Activated naive CD8-positive, alpha-beta T cell (primary cell): ENCODE measurements at regions not wholly inside any gene's neighbourhood (a gene's known extent, or its start where the extent isn't known, plus 50 kb on each side); places are given as distances from the start of the nearest gene placed in this dataset.
"Not testable (repeated sequence)": the region's sequence is repeated elsewhere in the genome, so short reads cannot be mapped to it uniquely, and the experiment has no call there.

Source experiments
- H3K27ac Mint-ChIP-seq: one replicate; pipeline ENCODE4 v1.8.0; 2021; ENCODE audit warnings: mixed read lengths
- H3K27me3 Mint-ChIP-seq: one replicate; pipeline ENCODE4 v1.8.0; 2021; ENCODE audit warnings: mixed read lengths
- H3K36me3 Mint-ChIP-seq: one replicate; pipeline ENCODE4 v1.8.0; 2021; ENCODE audit warnings: mixed read lengths
- H3K4me1 Mint-ChIP-seq: one replicate; pipeline ENCODE4 v1.8.0; 2021; ENCODE audit warnings: low read depth, mixed read lengths
- H3K4me3 Mint-ChIP-seq: one replicate; pipeline ENCODE4 v1.8.0; 2021; ENCODE audit warnings: mild to moderate bottlenecking, mixed read lengths
- H3K9me3 Mint-ChIP-seq: one replicate; pipeline ENCODE4 v1.8.0; 2021; ENCODE audit warnings: low read depth, mixed read lengths

DNA sequence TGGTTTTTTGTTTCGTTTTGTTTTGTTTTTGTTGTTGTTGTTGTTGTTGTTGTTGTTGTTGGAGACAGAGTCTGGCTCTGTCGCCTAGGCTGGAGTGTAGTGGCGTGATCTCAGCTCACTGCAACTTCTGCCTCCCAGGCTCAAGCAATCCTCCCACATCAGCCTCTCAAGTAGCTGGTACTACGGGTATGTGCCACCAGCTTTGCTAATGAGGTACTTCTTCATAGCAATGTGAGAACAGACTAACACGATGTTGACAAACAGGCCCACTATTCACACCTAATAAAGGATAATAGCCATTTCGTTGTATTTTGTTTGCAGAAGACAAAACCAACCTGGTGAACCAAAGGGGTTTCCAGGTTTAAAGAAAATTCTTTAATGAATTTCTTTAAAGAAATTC lies 130.9 kb downstream of the DIRAS2 start:
- H3K4me3 Mint-ChIP-seq: no peak overlapping the region
- H3K27me3 Mint-ChIP-seq: peaks cover 3% of the 10 kb centered on the region
- H3K36me3 Mint-ChIP-seq: no peaks in the 10 kb centered on the region
- no peaks in the 10 kb centered on the region for H3K9me3 Mint-ChIP-seq
- no peak overlapping the region for H3K27ac Mint-ChIP-seq
- peaks cover 2% of the 10 kb centered on the region for H3K4me1 Mint-ChIP-seq

DNA sequence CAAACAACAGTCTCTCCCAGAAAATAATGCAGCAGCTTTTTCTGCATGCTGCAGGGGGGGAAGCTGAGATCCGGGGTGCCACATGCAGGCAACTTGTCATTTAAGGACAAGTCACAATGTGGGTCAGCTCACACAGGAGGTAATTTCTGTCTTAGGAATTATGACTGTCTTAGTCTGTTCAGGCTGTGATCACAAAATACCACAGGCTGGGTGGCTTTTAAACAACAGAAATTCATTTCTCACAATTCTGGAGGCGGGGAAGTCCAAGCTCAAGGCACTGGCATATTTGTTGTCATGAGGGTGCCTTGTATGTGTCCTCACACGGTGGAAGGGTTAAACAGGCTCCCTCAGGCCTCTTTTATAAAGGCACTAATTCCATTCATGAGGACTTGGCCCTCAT lies 127.7 kb downstream of the DIRAS2 start:
- H3K27me3 Mint-ChIP-seq: peaks cover 5% of the 10 kb centered on the region
- no peaks in the 10 kb centered on the region for H3K9me3 Mint-ChIP-seq
- no peaks in the 10 kb centered on the region for H3K4me1 Mint-ChIP-seq
- H3K4me3 Mint-ChIP-seq: no peak overlapping the region
- H3K36me3 Mint-ChIP-seq: no peaks in the 10 kb centered on the region
- H3K27ac Mint-ChIP-seq: no peak overlapping the region

DNA sequence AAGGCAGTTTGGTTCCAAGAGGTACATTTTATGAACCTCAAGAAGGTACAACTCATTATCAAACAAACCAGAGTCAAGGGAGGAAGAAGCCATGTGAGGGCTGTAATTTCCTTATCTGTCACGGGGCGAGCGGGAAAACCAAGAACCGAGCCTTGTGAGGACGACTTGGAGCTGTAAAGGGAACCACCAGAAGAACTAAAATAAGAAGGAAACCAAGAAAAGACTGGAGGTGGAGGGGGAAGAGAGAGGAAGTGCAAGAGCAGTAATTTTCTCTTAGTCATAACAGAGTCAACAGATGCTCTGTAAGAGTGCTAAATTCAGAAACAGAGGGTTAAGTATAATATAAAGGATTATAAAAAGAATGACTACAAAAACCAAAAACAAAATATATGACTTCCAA lies 127.1 kb downstream of the DIRAS2 start:
- H3K36me3 Mint-ChIP-seq: no peaks in the 10 kb centered on the region
- H3K4me1 Mint-ChIP-seq: no peaks in the 10 kb centered on the region
- no peak overlapping the region for H3K27ac Mint-ChIP-seq
- H3K27me3 Mint-ChIP-seq: peaks cover 5% of the 10 kb centered on the region
- H3K4me3 Mint-ChIP-seq: no peak overlapping the region
- H3K9me3 Mint-ChIP-seq: no peaks in the 10 kb centered on the region

DNA sequence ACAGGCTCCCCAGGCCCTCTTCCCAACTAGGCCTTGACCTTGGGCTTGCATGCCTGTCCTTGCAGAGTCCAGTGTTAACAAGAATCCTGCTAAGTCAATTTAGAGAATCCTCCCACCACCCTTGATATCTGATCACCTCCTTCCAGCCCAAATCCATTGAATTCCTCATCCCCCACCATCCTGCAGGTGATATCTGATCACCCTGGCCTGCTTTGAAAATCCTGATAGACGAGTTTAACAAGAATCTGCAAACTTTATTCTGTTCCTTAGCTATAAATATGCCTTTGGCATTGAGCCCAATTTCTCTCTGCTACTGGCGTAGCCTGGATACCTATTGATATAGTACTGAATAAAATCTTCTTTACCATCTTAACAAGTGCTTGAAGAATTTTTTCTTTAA lies 125.5 kb downstream of the DIRAS2 start:
- H3K4me1 Mint-ChIP-seq: no peaks in the 10 kb centered on the region

DNA sequence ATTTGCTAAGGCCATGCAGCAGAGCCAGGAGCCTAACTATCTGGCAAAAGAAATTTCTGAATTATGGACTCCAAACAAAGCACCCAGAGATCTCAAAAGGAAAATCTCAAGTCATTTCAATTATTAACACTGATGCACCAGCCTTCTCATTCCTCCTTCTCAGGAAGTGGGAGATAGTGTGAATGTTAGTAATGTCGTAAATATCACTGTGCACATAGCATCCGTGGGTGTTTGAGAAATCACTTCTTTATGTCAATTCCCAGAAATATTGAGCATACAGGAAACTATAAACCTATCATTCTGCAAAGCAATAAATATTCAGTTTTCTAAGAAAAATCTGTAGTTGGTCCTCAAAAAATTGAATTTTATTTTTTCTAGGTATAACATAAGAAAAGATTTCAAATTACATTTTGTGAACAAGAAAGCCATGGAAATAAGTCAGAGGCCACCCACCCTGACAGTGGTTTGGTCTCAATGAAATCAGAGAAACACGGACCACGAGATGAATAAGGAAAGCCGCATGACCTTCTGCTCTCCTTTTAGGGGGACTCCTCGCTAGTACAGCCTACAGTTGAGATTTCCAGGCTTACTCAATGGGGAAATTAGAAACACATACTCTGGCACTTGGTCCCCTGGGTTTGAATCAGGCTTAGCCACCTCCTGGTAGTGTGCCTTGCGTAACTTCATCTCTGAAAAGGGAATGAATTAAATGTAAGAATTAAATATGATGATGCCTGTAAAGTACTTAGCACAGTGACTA lies 120.6 kb downstream of the DIRAS2 start:
- no peak overlapping the region for H3K27ac Mint-ChIP-seq
- no peaks in the 10 kb centered on the region for H3K9me3 Mint-ChIP-seq
- no peaks in the 10 kb centered on the region for H3K36me3 Mint-ChIP-seq
- H3K27me3 Mint-ChIP-seq: peaks cover 11% of the 10 kb centered on the region
- no peaks in the 10 kb centered on the region for H3K4me1 Mint-ChIP-seq
- no peak overlapping the region for H3K4me3 Mint-ChIP-seq

More for the DNA sequence above, 125.5 kb downstream of the DIRAS2 start:
- Mint-ChIP-seq H3K27me3 (peaks cover 5% of the 10 kb centered on the region), H3K27ac (no peak overlapping the region), H3K36me3 (no peaks in the 10 kb centered on the region), H3K9me3 (no peaks in the 10 kb centered on the region), H3K4me3 (no peak overlapping the region)

DNA sequence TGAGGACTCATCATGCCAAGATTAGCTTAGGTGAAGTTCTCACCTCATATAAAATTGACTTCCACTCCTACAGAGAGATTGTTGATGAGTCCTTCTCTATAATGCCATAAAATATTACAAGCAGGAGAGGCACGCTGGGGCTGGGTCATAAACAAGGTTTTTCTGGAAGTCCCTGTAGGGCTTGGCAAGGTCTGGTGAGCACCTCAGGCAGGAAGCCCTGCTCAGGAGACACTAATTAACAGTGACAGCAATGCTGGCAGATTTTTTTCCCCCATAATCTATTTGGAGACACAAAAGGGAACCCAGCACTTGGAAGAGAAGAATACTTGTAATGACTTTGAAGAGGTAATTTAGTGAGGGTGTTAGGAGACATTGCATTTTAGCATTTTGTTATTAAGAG lies 118.7 kb downstream of the DIRAS2 start:
- Mint-ChIP-seq H3K4me1 (no peaks in the 10 kb centered on the region), H3K27me3 (peaks cover 14% of the 10 kb centered on the region), H3K9me3 (no peaks in the 10 kb centered on the region), H3K36me3 (no peaks in the 10 kb centered on the region), H3K4me3 (no peak overlapping the region), H3K27ac (no peak overlapping the region)

DNA sequence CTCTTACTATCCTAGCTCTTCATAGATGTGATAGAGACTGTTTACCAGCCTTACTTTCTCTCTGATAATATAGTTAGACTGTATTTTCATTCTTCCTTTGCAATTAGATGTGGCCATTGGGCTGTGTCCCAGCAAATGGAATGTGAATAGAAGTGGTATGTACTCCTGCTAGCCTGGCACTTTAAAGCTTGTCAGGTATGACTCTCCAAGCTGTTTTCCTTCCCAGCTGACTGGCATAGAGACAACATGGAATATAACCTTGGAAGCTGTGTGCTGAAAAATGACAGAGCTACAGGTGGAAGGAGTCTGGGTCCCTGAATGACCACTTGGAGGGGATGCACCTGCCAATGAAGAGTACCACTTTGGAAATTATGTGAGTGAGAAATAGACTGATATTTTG lies 116.2 kb downstream of the DIRAS2 start:
- H3K4me3 Mint-ChIP-seq: no peak overlapping the region
- H3K9me3 Mint-ChIP-seq: no peaks in the 10 kb centered on the region
- H3K27me3 Mint-ChIP-seq: peaks cover 17% of the 10 kb centered on the region
- H3K36me3 Mint-ChIP-seq: no peaks in the 10 kb centered on the region
- H3K4me1 Mint-ChIP-seq: no peaks in the 10 kb centered on the region
- H3K27ac Mint-ChIP-seq: no peak overlapping the region

DNA sequence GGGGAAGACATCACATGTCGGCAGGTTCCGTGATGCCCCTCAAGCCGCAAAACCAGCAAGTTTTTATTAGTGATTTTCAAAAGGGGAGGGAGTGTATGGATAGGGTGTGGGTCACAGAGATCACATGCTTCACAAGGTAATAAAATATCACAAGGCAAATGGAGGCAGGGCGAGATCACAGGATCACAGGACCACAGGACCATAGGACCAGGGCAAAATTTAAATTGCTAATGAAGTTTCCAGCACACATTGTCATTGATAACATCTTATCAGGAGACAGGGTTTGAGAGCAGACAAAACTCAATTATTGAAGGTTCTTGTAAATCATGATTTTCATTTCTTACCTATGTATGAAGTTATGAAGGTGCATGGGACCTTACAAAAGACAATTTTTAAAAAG lies 106.5 kb downstream of the DIRAS2 start:
- H3K4me3 Mint-ChIP-seq, H3K36me3 Mint-ChIP-seq, H3K4me1 Mint-ChIP-seq, H3K9me3 Mint-ChIP-seq, H3K27ac Mint-ChIP-seq: not testable (repeated sequence)
- peaks cover 20% of the 10 kb centered on the region for H3K27me3 Mint-ChIP-seq

DNA sequence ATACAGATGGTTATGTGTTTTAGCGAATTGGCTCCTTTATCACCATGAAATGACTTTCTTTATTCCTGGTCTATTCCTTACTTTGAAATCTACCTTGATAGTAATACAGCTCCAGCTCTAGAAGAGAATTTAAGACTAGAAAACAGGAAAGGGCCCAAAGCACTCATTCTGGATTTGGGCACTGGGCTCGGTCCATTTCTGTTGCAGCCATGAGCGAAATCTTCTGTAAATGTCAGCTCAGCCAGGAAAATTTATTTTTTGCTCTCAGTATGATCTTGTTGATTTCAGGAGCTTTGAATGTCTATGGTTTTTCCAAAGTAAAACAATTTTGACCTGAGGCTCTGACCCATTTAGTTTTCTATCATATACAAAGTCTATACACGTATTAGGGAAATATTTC lies 104.1 kb downstream of the DIRAS2 start:
- Mint-ChIP-seq H3K36me3 (no peaks in the 10 kb centered on the region), H3K4me3 (no peak overlapping the region), H3K27ac (no peak overlapping the region), H3K9me3 (no peaks in the 10 kb centered on the region), H3K27me3 (peaks cover 17% of the 10 kb centered on the region), H3K4me1 (no peaks in the 10 kb centered on the region)

DNA sequence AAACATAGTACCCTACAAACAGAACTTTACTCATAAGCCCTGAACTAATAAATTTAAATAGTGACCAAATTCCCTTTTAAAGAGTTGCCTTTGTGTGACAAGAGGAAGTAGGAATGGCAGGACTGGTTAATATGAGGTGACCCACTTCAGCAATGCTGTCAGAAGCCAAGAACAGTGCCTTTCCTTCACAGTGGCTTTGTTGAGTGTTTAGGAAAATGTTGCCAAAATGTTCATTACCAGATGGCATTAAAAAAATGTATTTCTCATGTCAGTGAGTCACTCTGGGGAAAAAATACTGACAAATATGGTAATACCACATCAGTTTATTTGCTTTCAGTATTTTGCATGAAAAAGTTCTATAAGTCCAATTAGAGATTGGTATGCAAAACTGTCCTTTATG lies 103.3 kb downstream of the DIRAS2 start:
- no peaks in the 10 kb centered on the region for H3K4me1 Mint-ChIP-seq
- H3K36me3 Mint-ChIP-seq: no peaks in the 10 kb centered on the region
- H3K9me3 Mint-ChIP-seq: no peaks in the 10 kb centered on the region
- no peak overlapping the region for H3K4me3 Mint-ChIP-seq
- no peak overlapping the region for H3K27ac Mint-ChIP-seq
- peaks cover 17% of the 10 kb centered on the region for H3K27me3 Mint-ChIP-seq

DNA sequence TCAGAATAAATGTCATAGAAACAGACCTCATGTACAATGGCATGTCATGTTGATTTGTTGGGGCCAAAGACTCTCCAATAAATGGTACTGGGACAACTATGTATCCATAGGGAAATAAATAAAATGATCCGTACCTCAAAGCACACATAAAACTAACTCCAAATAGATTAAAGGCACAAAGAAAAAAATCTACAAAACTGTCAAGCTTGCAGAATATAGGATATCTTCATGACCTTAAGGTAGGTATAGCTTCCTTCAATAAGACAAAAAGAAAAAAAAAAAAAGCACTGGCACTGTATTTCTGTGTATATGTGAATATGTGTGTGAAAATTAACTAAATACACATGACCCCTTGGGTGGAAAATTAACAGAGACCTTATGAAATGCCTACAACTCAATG lies 101.9 kb downstream of the DIRAS2 start:
- no peak overlapping the region for H3K27ac Mint-ChIP-seq
- H3K9me3 Mint-ChIP-seq: no peaks in the 10 kb centered on the region
- H3K27me3 Mint-ChIP-seq: peaks cover 14% of the 10 kb centered on the region
- no peaks in the 10 kb centered on the region for H3K4me1 Mint-ChIP-seq
- no peaks in the 10 kb centered on the region for H3K36me3 Mint-ChIP-seq
- no peak overlapping the region for H3K4me3 Mint-ChIP-seq

DNA sequence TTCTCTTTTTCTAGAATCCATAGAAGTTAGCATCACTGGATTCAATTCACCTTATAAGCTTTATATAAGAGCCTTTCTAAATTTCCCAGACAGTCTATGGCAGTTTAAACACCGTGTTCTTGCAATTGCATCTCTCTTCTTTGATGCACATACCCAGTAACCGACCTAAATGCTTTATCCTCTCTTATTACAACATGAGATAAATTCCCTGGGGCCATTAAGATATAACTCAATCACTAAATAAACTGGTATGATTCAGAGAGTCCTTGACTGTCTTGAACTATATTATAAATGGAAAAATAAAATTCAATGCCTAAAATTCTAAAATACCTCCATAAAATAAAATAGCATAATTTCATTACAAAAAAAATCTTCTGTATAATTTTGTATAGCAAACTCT lies 98.1 kb downstream of the DIRAS2 start:
- Mint-ChIP-seq H3K9me3 (peaks cover under 1% of the 10 kb centered on the region), H3K27ac (no peak overlapping the region), H3K27me3 (peaks cover 6% of the 10 kb centered on the region), H3K4me3 (no peak overlapping the region), H3K36me3 (no peaks in the 10 kb centered on the region), H3K4me1 (no peaks in the 10 kb centered on the region)

DNA sequence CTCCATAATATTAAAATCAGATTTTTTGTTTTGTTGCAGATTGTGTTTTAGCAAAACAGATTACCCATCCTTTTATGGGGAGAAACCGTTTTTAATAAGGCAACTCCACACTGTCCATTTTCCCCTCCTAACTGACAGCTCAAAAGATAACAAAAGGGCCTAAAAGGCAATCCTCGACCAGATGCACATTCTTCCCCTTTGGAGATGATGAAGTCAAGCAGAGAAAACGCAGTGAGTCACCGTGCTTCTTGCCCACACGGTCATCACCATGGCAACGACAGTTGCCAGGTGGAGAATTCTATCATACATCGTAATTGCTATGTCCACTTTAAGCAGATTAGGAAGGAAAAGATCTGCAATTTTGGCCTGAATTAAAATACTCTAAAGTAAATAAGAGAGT lies 96.4 kb downstream of the DIRAS2 start:
- peaks cover 4% of the 10 kb centered on the region for H3K9me3 Mint-ChIP-seq
- H3K4me1 Mint-ChIP-seq: no peaks in the 10 kb centered on the region
- no peaks in the 10 kb centered on the region for H3K36me3 Mint-ChIP-seq
- no peak overlapping the region for H3K4me3 Mint-ChIP-seq
- H3K27ac Mint-ChIP-seq: no peak overlapping the region
- H3K27me3 Mint-ChIP-seq: peaks cover 3% of the 10 kb centered on the region

DNA sequence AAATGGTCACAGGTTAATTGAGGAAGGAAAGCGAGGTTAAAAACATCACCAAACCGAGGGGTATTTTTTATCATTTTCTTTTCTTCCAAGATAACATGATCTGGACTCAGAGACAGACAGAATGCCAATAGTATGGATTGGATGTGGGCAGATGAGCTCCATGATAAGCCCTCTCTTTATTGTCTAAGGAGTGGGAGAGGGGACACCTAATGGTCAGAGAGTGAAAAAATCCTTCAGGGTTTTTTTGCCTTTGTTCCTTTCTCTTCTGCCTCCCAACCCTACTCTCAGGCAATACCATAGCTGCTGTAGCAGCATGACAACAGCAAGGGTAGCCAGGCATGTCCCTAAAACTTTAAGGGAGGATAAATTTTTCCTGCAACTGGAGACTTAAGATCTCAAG lies 94.7 kb downstream of the DIRAS2 start:
- Mint-ChIP-seq H3K4me1 (no peaks in the 10 kb centered on the region), H3K27me3 (peaks cover 3% of the 10 kb centered on the region)

DNA sequence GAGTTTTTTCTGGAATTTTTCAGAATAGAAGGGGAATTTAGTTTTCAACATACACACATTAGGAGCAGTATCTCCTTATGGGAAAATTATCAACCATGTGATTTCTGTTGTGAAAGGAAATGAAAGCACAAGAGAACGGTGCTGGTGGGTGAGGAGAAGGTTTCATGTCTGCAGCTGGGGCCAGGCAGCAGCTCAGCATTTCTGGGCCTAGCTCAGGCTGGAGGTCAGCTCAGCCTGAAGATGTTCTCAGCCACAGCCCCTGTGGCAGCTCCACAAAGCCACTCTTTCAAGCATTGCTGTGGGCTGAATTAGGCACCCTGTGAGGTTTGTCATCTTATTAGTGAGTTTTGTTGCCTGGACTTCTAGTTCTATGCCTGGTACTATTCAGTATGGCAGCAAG lies 90.3 kb downstream of the DIRAS2 start:
- peaks cover 1% of the 10 kb centered on the region for H3K27me3 Mint-ChIP-seq
- peaks cover 4% of the 10 kb centered on the region for H3K9me3 Mint-ChIP-seq
- H3K36me3 Mint-ChIP-seq: no peaks in the 10 kb centered on the region
- no peak overlapping the region for H3K4me3 Mint-ChIP-seq
- H3K4me1 Mint-ChIP-seq: no peaks in the 10 kb centered on the region
- no peak overlapping the region for H3K27ac Mint-ChIP-seq

More for the DNA sequence above, 94.7 kb downstream of the DIRAS2 start:
- Mint-ChIP-seq H3K4me3 (no peak overlapping the region), H3K27ac (no peak overlapping the region), H3K9me3 (peaks cover 4% of the 10 kb centered on the region), H3K36me3 (no peaks in the 10 kb centered on the region)

DNA sequence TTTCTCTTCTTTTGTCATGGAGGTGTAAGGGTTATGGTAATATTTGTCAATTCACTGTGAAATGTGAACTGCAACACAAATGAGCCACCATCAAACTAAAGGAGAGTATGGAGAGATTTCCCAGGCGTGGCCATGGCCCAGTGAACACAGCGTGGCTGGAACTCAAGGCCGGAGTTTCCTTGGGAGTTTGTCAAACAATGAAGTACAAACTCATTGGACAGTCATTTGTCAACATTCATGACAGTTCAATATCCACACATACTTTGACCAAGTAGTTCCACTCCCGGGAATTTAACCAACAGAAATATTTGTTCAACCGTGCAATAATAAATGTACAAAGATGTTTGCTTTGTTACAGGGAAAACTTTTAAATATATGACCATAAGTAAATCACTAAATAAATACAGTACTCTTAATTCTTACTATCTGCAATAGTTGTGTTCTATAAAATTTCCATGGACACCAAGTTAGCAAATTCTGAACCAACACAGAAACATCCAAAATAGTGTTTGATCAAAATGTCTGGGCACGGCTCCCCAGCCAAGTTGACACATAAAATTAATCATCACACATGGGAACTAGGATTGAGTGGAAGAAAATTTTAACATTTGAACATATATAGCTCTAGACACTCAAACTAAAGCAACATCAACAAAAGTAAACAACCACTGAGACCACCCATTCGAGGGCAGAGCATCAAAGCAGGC lies 87.1 kb downstream of the DIRAS2 start:
- Mint-ChIP-seq H3K9me3 (no peaks in the 10 kb centered on the region), H3K36me3 (no peaks in the 10 kb centered on the region), H3K27ac (no peak overlapping the region), H3K27me3 (no peaks in the 10 kb centered on the region), H3K4me3 (no peak overlapping the region), H3K4me1 (no peaks in the 10 kb centered on the region)
